Pancreas (tissue), 10 donors: ENCODE measurements at regions not wholly inside any gene's neighbourhood (a gene's known extent, or its start where the extent isn't known, plus 50 kb on each side); places are given as distances from the start of the nearest gene placed in this dataset.

Source experiments
- ATAC-seq, 4 donors: fragments of 200-7000 bp; cut with Tn5 transposase; one replicate each; pipeline versions ENCODE4 v1.8.0 to v1.9.1; 2020; ENCODE audit warnings: mild to moderate bottlenecking in 4 of 4, moderate library complexity in 4 of 4
- DNase-seq, 6 donors: peaks; one replicate each; pipeline ENCODE4 v3.0.0-alpha.2; 2020
- FAIRE-seq: peaks from 2 replicates; lab custom pipeline; 2012; peaks lifted over from hg19 to GRCh38; lab: Jason Lieb, UNC
- H3K27ac ChIP-seq, 4 donors: fragments of 200-600 bp; sonication (generic); 1 replicate in 3 of 4; 2 replicates in 1 of 4; pipeline versions ENCODE4 v1.5.0 to v1.8.0; 2020
- H3K27me3 ChIP-seq, 4 donors: fragments of 200-600 bp; one replicate each; pipeline ENCODE4 v1.8.0; 2021
- H3K36me3 ChIP-seq, 3 donors: fragments of 200-600 bp; sonication (generic) in 1 of 3; one replicate each; pipeline versions ENCODE4 v1.5.0 to v1.8.0; 2020 to 2021
- H3K4me1 ChIP-seq, 3 donors: fragments of 200-600 bp; one replicate each; pipeline ENCODE4 v1.8.0; 2021
- H3K4me3 ChIP-seq, 4 donors: fragments of 200-600 bp; sonication (generic) in 2 of 4; one replicate each; pipeline versions ENCODE4 v1.5.0 to v1.8.0; 2020 to 2021
- H3K9me3 ChIP-seq, 4 donors: fragments of 200-600 bp; one replicate each; pipeline ENCODE4 v1.8.0; 2021
- WGBS, 2 donors: extraction: QIAGEN DNeasy Blood & Tissue Kit; methylation state at CpG; one replicate each; pipeline ENCODE4 v1.1.7; 2013; 5-methylcytosine and 5-hydroxymethylcytosine counted together
- intact Hi-C, 3 donors: fragments of 100-400 bp; cut with DNase I; formaldehyde crosslinking; loops; one replicate each; pipeline versions ENCODE4 v1.11.1 to v1.14.2; 2022
- TF ChIP-seq, protein P1 (sequence below), 4 donors: fragments of 200-600 bp; sonication (generic) in 3 of 4; IDR thresholded peaks; one replicate each; pipeline versions ENCODE4 v1.5.0 to v1.8.0; 2021; ENCODE audit warnings: antibody characterized with exemption in 4 of 4
- donor health status: healthy with polysubstance abuse.
- donor health status: DM: no; HTN: no; CAD: no; lungs with moderate emphysema.
- donor health status: DM: no; HTN: no; CAD: no.
- donor health status: control.
- donor health status: control.
- donor health status: Bipolar disorder and iron deficiency.
- donor health status: DM: yes; HTN: yes; CAD: no.
- donor health status: DM: no; HTN: no; CAD: no.
- donor health status: DM: no; HTN: no; CAD: no.
- donor health status: DM: yes; HTN: yes; CAD: no.

DNA sequence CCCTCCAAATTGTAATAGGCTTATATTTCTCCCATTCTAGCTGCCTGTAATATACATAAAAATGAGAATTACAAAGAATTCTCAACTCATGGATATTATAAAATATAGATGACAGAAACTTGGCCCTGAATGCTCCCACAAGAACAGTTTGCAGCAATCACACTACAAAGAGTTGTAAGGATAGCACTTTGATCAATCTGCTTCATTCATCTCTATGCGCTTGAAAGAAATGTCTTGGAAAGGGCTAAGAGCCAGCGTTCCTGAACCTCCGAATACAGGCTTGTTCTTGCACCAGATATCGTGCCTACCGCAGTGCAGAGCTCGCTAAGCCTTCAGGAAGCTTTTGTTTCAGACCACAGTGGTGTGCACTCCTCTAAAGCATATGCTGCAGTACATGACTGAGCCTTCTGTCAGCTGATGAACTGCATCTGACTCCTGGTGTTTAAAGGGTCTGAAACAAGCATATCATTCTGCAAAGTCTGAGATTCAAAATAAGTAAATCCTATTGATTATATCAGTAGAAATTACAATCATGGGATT lies 417.6 kb upstream of the ZFP42 start:
- 78 to 81% methylated on average over 6 of the region's 6 CpGs for WGBS, 2 donors
- TF ChIP-seq, protein P1, sequence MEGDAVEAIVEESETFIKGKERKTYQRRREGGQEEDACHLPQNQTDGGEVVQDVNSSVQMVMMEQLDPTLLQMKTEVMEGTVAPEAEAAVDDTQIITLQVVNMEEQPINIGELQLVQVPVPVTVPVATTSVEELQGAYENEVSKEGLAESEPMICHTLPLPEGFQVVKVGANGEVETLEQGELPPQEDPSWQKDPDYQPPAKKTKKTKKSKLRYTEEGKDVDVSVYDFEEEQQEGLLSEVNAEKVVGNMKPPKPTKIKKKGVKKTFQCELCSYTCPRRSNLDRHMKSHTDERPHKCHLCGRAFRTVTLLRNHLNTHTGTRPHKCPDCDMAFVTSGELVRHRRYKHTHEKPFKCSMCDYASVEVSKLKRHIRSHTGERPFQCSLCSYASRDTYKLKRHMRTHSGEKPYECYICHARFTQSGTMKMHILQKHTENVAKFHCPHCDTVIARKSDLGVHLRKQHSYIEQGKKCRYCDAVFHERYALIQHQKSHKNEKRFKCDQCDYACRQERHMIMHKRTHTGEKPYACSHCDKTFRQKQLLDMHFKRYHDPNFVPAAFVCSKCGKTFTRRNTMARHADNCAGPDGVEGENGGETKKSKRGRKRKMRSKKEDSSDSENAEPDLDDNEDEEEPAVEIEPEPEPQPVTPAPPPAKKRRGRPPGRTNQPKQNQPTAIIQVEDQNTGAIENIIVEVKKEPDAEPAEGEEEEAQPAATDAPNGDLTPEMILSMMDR (IDR thresholded peaks at IDR 0.05) = no peak

DNA sequence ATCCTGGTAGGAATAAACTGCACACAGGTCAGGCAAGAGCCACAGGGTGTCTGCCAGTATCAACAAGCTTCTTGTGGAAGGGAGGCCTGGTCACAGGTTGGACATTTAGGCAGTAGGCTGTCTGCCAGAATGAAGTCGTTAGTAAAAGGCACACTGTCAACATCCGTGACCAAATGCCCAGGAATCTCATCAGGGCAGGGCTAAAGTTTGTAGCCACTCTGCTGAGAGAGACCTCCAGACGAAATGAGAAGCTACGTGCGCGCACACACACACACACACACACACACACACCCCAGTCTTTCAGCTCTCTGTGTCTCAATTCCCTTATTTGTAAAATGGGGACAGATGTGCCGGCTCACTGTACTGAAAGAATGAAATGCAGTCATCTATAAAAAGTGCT lies 408.7 kb upstream of the ZFP42 start:
- H3K36me3 ChIP-seq = no peaks in the 10 kb centered on the region
- TF ChIP-seq, protein P1 (IDR thresholded peaks at IDR 0.05) = no peak
- intact Hi-C loops = no loop called here
- ATAC-seq (no peak), DNase-seq (no peak), FAIRE-seq (no peak)
- no peak overlapping the region for H3K27ac ChIP-seq
- no peaks in the 10 kb centered on the region for H3K9me3 ChIP-seq
- H3K4me3 ChIP-seq = no peak overlapping the region
- H3K4me1 ChIP-seq = no peaks in the 10 kb centered on the region
- 61 to 69% methylated on average over 7 of the region's 7 CpGs for WGBS, 2 donors
- H3K27me3 ChIP-seq = no peaks in the 10 kb centered on the region

More for the DNA sequence above, 417.6 kb upstream of the ZFP42 start:
- no peak overlapping the region for H3K27ac ChIP-seq
- H3K36me3 ChIP-seq = no peaks in the 10 kb centered on the region
- FAIRE-seq (no peak), DNase-seq (no peak), ATAC-seq (no peak)
- H3K4me1 ChIP-seq = no peaks in the 10 kb centered on the region
- no peak overlapping the region for H3K4me3 ChIP-seq
- no peaks in the 10 kb centered on the region for H3K27me3 ChIP-seq
- no peaks in the 10 kb centered on the region for H3K9me3 ChIP-seq
- intact Hi-C loops = no loop called here

DNA sequence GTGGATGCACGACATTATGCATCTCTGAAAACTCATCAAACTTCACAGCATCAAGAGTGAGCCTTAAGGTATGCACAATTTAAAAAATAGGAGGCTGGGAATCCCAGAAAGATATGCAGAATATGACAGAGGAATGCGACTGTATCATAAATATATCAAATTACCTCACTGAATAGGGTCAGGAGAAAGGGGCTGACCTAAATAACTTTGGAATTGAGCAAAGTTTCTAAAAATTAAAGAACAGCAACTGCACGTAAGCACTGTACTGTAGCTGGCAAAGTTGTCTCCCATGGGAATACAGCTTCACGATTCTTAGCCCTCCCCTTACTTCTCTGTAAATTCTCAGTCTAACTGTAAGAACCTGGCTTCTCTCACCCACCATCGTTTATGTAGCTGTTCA lies 397.4 kb upstream of the ZFP42 start:
- 55 to 63% methylated on average over 5 of the region's 5 CpGs for WGBS, 2 donors
- Histone ChIP-seq H3K4me1 (no peaks in the 10 kb centered on the region), H3K27ac (no peak overlapping the region), H3K27me3 (no peaks in the 10 kb centered on the region), H3K4me3 (no peak overlapping the region), H3K9me3 (no peaks in the 10 kb centered on the region), H3K36me3 (no peaks in the 10 kb centered on the region)
- DNase-seq (no peak), FAIRE-seq (no peak), ATAC-seq (no peak)
- TF ChIP-seq, protein P1 (IDR thresholded peaks at IDR 0.05) = no peak
- intact Hi-C loops = no loop called here

DNA sequence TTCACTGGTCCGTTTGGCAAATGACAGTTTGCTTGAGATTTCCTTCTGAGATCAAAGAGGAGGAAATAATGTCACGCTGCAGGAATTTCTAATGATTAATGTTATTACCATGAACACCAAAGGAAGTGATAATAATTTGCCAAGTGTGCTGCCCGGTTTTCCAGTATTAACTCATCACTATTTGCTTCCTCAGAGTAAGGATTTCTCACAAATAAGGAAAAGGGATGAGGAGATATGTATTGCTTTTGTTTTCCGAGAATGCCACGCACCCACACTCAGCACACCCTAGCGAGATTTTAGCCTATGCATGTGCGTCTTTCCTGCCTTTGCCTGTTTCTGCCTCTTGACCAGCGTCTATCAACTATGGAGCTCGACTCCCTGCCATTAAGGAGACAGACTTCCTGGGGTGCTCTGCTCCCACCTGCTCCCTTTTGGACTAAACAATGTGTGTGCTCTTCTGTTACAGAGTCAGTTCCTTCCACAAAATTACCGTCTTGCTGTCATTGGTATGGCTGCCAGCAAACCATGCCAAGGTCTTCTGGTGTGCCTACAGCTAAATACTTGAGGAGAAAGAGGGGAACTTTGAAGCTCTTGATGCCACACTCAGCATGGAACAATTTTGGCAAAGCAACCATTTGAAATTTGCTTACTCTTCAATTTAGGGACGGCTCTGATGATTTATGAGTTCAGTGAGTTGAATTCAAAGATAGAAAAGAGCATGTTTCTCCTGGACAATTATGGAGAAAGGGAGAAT lies 393.1 kb upstream of the ZFP42 start:
- intact Hi-C loops = no loop called here
- no peak for DNase-seq
- no peak for FAIRE-seq
- 42 to 52% methylated on average over 11 of the region's 11 CpGs for WGBS, 2 donors
- H3K4me1 ChIP-seq = no peaks in the 10 kb centered on the region
- H3K27ac ChIP-seq = no peak overlapping the region
- H3K27me3 ChIP-seq = peaks cover 0 to 4% (median 0%) of the 10 kb centered on the region in 4 donors
- ATAC-seq = no peak
- H3K9me3 ChIP-seq = no peaks in the 10 kb centered on the region
- TF ChIP-seq, protein P1 (IDR thresholded peaks at IDR 0.05) = no peak
- H3K4me3 ChIP-seq = no peak overlapping the region
- no peaks in the 10 kb centered on the region for H3K36me3 ChIP-seq
